ENCODE measurements at regions not wholly inside any gene's neighbourhood (a gene's known extent, or its start where the extent isn't known, plus 50 kb on each side); places are given as distances from the start of the nearest gene placed in this dataset.

- no peak for DNase-seq
Observed at GRCh38 chr19:42662712-42663111, 68.0 kb upstream of the CEACAM8 start.

GRCh38 chr19:42660353-42660752, 65.6 kb upstream of the CEACAM8 start:
- DNase-seq, result no peak

GRCh38 chr19:42658076-42658475, 63.4 kb upstream of the CEACAM8 start:
- DNase-seq, result no peak

GRCh38 chr19:42657556-42657955, 62.8 kb upstream of the CEACAM8 start:
- no peak for DNase-seq

GRCh38 chr19:42655748-42656147, 61.0 kb upstream of the CEACAM8 start:
- DNase-seq, result peak in 1 of 14 donors; percentile 16

GRCh38 chr19:42653841-42654240, 59.1 kb upstream of the CEACAM8 start:
- DNase-seq, result no peak

- no peak for DNase-seq
Observed at GRCh38 chr19:42652021-42652420, 57.3 kb upstream of the CEACAM8 start.
